ENCODE measurements at regions not wholly inside any gene's neighbourhood (a gene's known extent, or its start where the extent isn't known, plus 50 kb on each side); places are given as distances from the start of the nearest gene placed in this dataset.

DNA sequence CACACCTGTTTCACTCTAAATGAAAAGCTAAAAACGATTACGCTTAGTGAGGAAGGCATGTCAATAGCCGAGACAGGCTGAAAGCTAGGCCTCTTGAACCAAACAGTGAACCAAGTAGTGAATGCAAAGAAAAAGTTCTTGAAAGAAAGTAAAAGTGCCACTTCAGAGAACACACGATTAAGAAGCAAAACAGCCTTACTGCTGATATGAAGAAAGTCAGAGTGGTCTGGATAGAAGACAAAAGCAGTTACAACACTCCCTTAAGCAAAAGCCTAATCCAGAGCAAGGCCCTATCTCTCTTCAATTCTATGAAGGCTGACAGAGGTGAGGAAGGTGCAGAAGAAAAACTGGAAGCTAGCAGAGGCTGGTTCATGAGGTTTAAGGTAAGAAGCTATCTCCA lies 130.7 kb downstream of the SIPA1L2 start:
- Histone ChIP-seq H4K20me1 (ENCODE audit: insufficient read depth) (no peaks in the 10 kb centered on the region), H2AFZ (ENCODE audit: low read depth) (no peak overlapping the region), H3F3A (replicated peaks; ENCODE audit: insufficient read depth) (no peaks in the 10 kb centered on the region), H3K9ac (no peak overlapping the region), H3K27ac (ENCODE audit: low read depth in 2 of 2, low read length in 1 of 2) (no peak overlapping the region), H3K9me3 (no peaks in the 10 kb centered on the region), H3K79me2 (ENCODE audit: insufficient read depth) (no peaks in the 10 kb centered on the region), H3K4me2 (no peak overlapping the region), H3K4me1 (ENCODE audit: control insufficient read depth in 1 of 2, insufficient read depth in 2 of 2, low read depth in 1 of 2, low read length in 1 of 2) (peaks cover 0 to 7% of the 10 kb centered on the region in 2 experiments; a peak in 1 of 4 replicates), H3K9me2 (no peaks in the 10 kb centered on the region), H3K36me3 (replicated peaks in 1 of 2; ENCODE audit: control insufficient read depth in 1 of 2, insufficient read depth in 2 of 2, low read length in 1 of 2) (no peaks in the 10 kb centered on the region), H3K27me3 (ENCODE audit: insufficient read depth) (no peaks in the 10 kb centered on the region), H3K4me3 (ENCODE audit: low read depth in 2 of 2, low read length in 1 of 2) (no peak overlapping the region)
- DNase-seq = no peak
- CTCF ChIA-PET = no interaction called here
- TF ChIP-seq YY1 (IDR thresholded peaks at IDR 0.05; ENCODE audit: low read depth) (no peak), RCOR1 (IDR thresholded peaks at IDR 0.05; ENCODE audit: low read length) (no peak), GABPA (IDR thresholded peaks at IDR 0.05; ENCODE audit: low read depth) (no peak), TAF1 (IDR thresholded peaks at IDR 0.05; ENCODE audit: borderline replicate concordance, low read depth, low read length) (no peak), JUND (IDR thresholded peaks at IDR 0.05) (no peak), ELF1 (IDR thresholded peaks at IDR 0.05) (no peak), NRF1 (IDR thresholded peaks at IDR 0.05; ENCODE audit: low read depth, low read length) (no peak), NFIC (IDR thresholded peaks at IDR 0.05; ENCODE audit: borderline replicate concordance) (no peak), EZH2phosphoT487 (IDR thresholded peaks at IDR 0.05; ENCODE audit: borderline replicate concordance, low read depth) (no peak), MXI1 (IDR thresholded peaks at IDR 0.05; ENCODE audit: low read depth, low read length) (no peak), GATA2 (CRISPR knock-in tag; IDR thresholded peaks at IDR 0.05) (no peak), EP300 (IDR thresholded peaks at IDR 0.05; ENCODE audit: borderline replicate concordance in 1 of 2, low read depth in 1 of 2, low read length in 1 of 2) (no peak)
- TF ChIP-seq, protein P1, sequence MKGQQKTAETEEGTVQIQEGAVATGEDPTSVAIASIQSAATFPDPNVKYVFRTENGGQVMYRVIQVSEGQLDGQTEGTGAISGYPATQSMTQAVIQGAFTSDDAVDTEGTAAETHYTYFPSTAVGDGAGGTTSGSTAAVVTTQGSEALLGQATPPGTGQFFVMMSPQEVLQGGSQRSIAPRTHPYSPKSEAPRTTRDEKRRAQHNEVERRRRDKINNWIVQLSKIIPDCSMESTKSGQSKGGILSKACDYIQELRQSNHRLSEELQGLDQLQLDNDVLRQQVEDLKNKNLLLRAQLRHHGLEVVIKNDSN (IDR thresholded peaks at IDR 0.05; ENCODE audit: borderline replicate concordance, low read depth) = no peak
- TF ChIP-seq, protein P2, sequence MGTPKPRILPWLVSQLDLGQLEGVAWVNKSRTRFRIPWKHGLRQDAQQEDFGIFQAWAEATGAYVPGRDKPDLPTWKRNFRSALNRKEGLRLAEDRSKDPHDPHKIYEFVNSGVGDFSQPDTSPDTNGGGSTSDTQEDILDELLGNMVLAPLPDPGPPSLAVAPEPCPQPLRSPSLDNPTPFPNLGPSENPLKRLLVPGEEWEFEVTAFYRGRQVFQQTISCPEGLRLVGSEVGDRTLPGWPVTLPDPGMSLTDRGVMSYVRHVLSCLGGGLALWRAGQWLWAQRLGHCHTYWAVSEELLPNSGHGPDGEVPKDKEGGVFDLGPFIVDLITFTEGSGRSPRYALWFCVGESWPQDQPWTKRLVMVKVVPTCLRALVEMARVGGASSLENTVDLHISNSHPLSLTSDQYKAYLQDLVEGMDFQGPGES (IDR thresholded peaks at IDR 0.05; ENCODE audit: low read depth, low read length) = no peak
- TF ChIP-seq, protein P3, sequence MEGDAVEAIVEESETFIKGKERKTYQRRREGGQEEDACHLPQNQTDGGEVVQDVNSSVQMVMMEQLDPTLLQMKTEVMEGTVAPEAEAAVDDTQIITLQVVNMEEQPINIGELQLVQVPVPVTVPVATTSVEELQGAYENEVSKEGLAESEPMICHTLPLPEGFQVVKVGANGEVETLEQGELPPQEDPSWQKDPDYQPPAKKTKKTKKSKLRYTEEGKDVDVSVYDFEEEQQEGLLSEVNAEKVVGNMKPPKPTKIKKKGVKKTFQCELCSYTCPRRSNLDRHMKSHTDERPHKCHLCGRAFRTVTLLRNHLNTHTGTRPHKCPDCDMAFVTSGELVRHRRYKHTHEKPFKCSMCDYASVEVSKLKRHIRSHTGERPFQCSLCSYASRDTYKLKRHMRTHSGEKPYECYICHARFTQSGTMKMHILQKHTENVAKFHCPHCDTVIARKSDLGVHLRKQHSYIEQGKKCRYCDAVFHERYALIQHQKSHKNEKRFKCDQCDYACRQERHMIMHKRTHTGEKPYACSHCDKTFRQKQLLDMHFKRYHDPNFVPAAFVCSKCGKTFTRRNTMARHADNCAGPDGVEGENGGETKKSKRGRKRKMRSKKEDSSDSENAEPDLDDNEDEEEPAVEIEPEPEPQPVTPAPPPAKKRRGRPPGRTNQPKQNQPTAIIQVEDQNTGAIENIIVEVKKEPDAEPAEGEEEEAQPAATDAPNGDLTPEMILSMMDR (IDR thresholded peaks at IDR 0.05) = no peak
- TF ChIP-seq, protein P4, sequence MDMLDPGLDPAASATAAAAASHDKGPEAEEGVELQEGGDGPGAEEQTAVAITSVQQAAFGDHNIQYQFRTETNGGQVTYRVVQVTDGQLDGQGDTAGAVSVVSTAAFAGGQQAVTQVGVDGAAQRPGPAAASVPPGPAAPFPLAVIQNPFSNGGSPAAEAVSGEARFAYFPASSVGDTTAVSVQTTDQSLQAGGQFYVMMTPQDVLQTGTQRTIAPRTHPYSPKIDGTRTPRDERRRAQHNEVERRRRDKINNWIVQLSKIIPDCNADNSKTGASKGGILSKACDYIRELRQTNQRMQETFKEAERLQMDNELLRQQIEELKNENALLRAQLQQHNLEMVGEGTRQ (IDR thresholded peaks at IDR 0.05; ENCODE audit: borderline replicate concordance, low read depth, low read length) = no peak
- TF ChIP-seq, protein P5, sequence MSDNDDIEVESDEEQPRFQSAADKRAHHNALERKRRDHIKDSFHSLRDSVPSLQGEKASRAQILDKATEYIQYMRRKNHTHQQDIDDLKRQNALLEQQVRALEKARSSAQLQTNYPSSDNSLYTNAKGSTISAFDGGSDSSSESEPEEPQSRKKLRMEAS (IDR thresholded peaks at IDR 0.05; ENCODE audit: low read depth) = no peak
- TF ChIP-seq, protein P6, sequence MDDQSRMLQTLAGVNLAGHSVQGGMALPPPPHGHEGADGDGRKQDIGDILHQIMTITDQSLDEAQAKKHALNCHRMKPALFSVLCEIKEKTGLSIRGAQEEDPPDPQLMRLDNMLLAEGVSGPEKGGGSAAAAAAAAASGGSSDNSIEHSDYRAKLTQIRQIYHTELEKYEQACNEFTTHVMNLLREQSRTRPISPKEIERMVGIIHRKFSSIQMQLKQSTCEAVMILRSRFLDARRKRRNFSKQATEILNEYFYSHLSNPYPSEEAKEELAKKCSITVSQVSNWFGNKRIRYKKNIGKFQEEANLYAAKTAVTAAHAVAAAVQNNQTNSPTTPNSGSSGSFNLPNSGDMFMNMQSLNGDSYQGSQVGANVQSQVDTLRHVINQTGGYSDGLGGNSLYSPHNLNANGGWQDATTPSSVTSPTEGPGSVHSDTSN (IDR thresholded peaks at IDR 0.05) = no peak
- POLR2A ChIA-PET = no interaction called here
- WGBS (ENCODE audit: low lambda C conversion rate) = 55% methylated on average over 4 of the region's 4 CpGs

Measured in SK-N-SH (cell line).